T-helper 17 cell (primary cell): ENCODE measurements at regions not wholly inside any gene's neighbourhood (a gene's known extent, or its start where the extent isn't known, plus 50 kb on each side); places are given as distances from the start of the nearest gene placed in this dataset.
"Not testable (repeated sequence)": the region's sequence is repeated elsewhere in the genome, so short reads cannot be mapped to it uniquely, and the experiment has no call there.

Experiments
- ATAC-seq: fragments of 150-1000 bp; cut with Tn5 transposase; 2 replicates; pipeline ENCODE4 v1.10.0; 2021; ENCODE audit warnings: mild to moderate bottlenecking, moderate library complexity
- DNase-seq, 3 donors: peaks; one replicate each; pipeline versions ENCODE4 v3.0.0 to v3.0.0-alpha.2; 2020 to 2021
- H3K9me3 ChIP-seq: one replicate; pipeline ENCODE4 v1.7.0; 2013; ENCODE audit warnings: low read length, mild to moderate bottlenecking; ENCODE audit not compliant: control insufficient read depth, poor library complexity, severe bottlenecking
- H3K27ac Mint-ChIP-seq: one replicate; pipeline ENCODE4 v1.8.0; 2022; ENCODE audit warnings: mild to moderate bottlenecking, moderate library complexity, mixed read lengths
- H3K27me3 Mint-ChIP-seq: one replicate; pipeline ENCODE4 v1.8.0; 2022; ENCODE audit warnings: mixed read lengths
- H3K36me3 Mint-ChIP-seq: one replicate; pipeline ENCODE4 v1.8.0; 2022; ENCODE audit warnings: low read depth, mixed read lengths
- H3K4me1 Mint-ChIP-seq: one replicate; pipeline ENCODE4 v1.8.0; 2022; ENCODE audit warnings: mild to moderate bottlenecking, mixed read lengths
- H3K4me3 Mint-ChIP-seq: one replicate; pipeline ENCODE4 v1.8.0; 2022; ENCODE audit warnings: mild to moderate bottlenecking, moderate library complexity, mixed read lengths

DNA sequence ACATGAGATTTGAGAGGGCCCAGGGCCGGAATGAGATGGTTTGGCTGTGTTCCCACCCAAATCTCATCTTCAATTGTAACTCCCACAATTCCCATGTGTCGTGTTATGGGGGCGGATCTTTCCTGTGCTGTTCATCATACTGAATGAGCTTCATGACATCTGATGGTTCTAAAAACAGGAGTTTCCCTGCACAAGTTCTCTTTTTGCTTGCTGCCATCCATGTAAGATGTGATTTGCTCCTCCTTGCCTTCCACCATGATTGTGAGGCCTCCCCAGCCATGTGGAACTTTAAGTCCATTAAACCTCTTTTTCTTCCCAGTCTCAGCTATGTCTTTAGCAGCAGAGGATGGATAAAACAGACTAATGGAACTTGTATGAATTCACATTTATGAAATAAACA, 131.9 kb upstream of the ZC3H15 start:
- not testable (repeated sequence) for ATAC-seq, H3K4me1 Mint-ChIP-seq, H3K27ac Mint-ChIP-seq, H3K9me3 ChIP-seq, H3K4me3 Mint-ChIP-seq, DNase-seq, H3K27me3 Mint-ChIP-seq, H3K36me3 Mint-ChIP-seq

DNA sequence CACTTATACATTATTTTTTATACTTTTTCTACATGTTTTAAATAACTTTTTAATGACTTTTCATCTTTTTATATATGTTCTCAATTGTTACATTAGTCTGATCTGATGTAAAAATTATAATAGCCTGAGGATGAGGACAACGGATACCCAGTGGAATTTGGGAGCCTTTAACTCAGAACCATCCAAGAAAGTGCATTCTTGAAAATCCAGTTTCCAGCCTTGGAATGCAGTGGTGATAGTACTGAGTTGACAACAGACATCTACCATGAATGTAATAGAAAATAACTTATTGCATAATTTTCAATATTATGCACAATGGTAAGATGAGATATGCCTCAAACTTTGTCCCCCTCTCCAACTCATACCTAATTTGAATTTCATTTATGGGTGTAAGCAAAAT, 120.7 kb upstream of the ZC3H15 start:
- Mint-ChIP-seq H3K27me3 (no peaks in the 10 kb centered on the region), H3K4me3 (no peak overlapping the region), H3K4me1 (no peaks in the 10 kb centered on the region), H3K27ac (no peak overlapping the region), H3K36me3 (peaks cover 4% of the 10 kb centered on the region)
- peaks cover 2% of the 10 kb centered on the region for H3K9me3 ChIP-seq
- ATAC-seq (no peak), DNase-seq (no peak)

DNA sequence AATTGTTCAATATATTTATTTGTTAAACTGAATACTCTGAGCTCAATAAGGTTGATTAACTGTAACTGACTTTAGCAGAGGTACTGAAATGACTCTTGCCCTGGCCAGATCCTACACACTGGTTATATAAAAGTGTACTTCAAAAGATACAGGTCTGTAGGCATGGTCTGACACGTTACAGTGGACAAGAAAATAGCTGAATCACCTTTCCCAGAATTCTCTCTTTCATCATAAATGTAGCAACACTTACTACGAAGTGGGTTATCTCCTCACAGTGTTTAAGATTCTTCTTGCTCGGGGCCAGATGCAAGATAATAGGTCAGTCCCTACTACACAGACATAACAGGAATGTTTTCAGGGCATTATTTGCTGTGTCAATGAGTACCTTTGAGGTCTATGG, 107.0 kb upstream of the ZC3H15 start:
- Mint-ChIP-seq H3K27me3 (no peaks in the 10 kb centered on the region), H3K36me3 (no peaks in the 10 kb centered on the region), H3K4me1 (no peaks in the 10 kb centered on the region), H3K27ac (no peak overlapping the region), H3K4me3 (no peak overlapping the region)
- H3K9me3 ChIP-seq = no peaks in the 10 kb centered on the region
- ATAC-seq (no peak), DNase-seq (no peak)

DNA sequence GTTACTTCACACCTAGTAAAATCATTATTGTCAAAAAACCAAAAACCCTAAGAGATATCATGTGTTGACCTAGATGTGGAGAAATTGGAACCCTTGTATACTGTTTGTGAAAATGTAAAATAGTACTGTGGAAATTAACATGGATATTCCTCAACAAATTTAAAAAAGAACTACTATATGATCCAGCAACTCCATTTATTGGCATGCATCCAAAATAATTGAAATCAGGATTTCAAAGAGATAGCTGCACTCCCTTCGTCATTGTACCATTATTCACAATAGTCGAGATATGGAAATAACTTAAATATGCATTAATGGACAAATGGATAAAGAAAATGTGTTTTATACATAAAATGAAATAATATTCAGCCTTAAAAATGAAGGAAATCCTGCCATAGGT, 105.3 kb upstream of the ZC3H15 start:
- Mint-ChIP-seq H3K27me3 (no peaks in the 10 kb centered on the region), H3K27ac (no peak overlapping the region), H3K36me3 (peaks cover 3% of the 10 kb centered on the region), H3K4me1 (no peaks in the 10 kb centered on the region), H3K4me3 (no peak overlapping the region)
- DNase-seq (no peak), ATAC-seq (no peak)
- H3K9me3 ChIP-seq = no peaks in the 10 kb centered on the region

DNA sequence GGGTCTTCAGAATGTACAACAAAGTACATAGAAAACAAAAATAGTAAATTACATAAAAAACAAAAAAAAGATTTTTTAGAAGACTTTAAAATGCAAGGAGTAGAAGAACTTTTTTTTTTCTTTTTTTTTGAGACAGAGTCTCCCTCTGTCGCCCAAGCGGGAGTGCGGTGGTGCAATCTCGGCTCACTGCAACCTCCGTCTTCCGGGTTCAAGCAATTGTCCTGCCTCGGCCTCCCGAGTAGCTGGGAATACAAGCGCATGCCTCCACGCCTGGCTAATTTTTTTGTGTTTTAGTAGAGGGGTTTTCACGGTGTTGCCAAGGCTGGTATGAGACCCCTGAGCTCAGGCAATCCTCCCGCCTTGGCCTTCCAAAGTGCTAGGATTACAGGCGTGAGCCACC, 104.5 kb upstream of the ZC3H15 start:
- ATAC-seq (no peak), DNase-seq (no peak)
- no peak overlapping the region for H3K27ac Mint-ChIP-seq
- no peaks in the 10 kb centered on the region for H3K4me1 Mint-ChIP-seq
- no peaks in the 10 kb centered on the region for H3K9me3 ChIP-seq
- peaks cover 3% of the 10 kb centered on the region for H3K36me3 Mint-ChIP-seq
- H3K4me3 Mint-ChIP-seq = no peak overlapping the region
- H3K27me3 Mint-ChIP-seq = no peaks in the 10 kb centered on the region

DNA sequence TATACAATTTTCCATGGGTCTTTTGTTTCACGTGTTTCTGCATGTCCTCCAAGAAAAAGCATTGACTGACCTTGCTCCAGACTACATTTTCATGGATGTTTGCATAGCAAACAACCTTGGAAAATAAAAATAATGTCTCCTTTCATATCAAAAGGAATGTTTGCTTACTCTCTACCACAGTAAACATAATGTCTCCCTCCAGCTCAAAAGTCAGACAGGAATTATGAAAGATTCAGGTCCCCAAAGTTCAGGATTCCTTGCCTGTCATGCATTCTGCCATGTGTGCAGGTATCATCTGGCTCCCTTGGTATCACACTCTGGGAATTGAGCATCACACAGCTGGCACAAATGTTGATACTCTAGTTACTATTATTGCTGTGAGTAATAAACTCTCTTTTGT, 103.1 kb upstream of the ZC3H15 start:
- DNase-seq (no peak), ATAC-seq (no peak)
- peaks cover 3% of the 10 kb centered on the region for H3K36me3 Mint-ChIP-seq
- no peaks in the 10 kb centered on the region for H3K9me3 ChIP-seq
- no peak overlapping the region for H3K27ac Mint-ChIP-seq
- no peak overlapping the region for H3K4me3 Mint-ChIP-seq
- no peaks in the 10 kb centered on the region for H3K27me3 Mint-ChIP-seq
- H3K4me1 Mint-ChIP-seq = no peaks in the 10 kb centered on the region

DNA sequence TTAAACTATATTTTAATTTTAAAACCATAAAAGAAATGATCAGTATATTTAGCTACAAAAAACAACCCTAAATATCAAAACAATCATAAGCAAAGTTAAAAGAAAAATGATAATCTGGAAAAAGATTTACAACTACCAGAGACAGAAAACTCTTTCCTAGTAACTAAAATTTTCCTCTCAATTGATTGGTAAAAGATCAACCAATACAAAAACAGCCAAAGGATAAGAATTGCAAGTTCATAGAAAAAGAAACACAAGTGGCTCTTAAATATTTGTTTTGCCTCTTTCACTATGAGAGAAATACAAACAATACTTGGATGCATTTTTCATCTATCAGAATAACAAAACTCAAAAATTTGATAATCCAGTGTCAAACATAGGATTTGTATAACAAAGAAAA, 101.8 kb upstream of the ZC3H15 start:
- H3K4me1 Mint-ChIP-seq = no peaks in the 10 kb centered on the region
- H3K36me3 Mint-ChIP-seq = peaks cover 3% of the 10 kb centered on the region
- no peak overlapping the region for H3K27ac Mint-ChIP-seq
- no peak overlapping the region for H3K4me3 Mint-ChIP-seq
- no peaks in the 10 kb centered on the region for H3K9me3 ChIP-seq
- no peaks in the 10 kb centered on the region for H3K27me3 Mint-ChIP-seq
- no peak for DNase-seq
- no peak for ATAC-seq

DNA sequence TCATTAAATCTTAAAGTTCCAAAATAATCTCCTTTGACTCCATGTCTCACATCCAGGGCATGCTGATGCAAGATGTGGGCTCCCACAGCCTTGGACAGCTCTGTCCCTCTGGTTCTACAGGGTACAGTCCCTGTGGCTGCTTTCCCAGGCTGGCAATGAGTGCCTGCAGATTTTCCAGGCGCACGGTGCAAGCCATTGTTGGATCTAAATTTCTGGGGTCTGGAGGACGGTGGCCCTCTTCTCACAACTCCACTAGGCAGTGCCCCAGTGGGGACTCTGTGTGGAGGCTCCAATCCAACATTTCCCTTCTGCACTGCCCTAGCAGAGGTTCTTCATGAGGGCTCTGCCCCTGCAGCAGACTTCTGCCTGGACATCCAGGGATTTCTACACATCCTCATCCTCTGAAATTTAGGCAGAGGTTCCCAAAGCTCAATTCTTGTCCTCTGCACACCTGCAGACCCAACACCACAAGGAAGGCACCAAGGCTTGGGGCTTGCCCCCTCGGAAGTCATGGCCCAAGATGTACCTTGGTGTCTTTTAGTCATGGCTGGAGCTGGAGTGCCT, 100.3 kb upstream of the ZC3H15 start:
- H3K4me3 Mint-ChIP-seq, H3K27me3 Mint-ChIP-seq, ATAC-seq, H3K9me3 ChIP-seq, H3K4me1 Mint-ChIP-seq, DNase-seq, H3K36me3 Mint-ChIP-seq, H3K27ac Mint-ChIP-seq: not testable (repeated sequence)

DNA sequence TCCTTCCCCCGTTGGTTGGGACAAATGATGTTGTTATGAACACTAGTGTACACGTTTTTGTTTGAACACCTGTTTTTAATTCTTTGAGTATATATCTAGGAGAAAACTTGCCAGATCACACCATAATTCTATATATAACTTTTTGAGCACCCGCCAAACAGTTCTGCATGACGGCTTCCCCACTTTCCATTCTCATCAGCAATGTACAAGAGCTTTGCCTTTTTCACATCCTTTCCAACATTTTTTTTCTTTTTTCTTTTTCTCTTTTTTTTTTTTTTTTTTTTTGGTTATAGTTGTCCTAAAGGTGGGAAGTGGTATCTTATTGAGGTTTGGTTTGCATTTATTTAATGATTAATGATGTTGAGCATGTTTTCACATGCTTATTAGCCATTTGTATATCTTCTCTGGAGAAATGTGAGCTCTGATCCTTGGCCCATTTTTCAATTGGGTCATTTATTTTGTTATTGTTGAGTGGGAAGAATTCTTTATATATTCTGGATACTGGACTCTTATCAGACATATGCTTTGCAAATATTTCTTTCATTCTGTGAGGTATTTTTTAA, 86.9 kb upstream of the ZC3H15 start:
- ATAC-seq (no peak), DNase-seq (no peak)
- Mint-ChIP-seq H3K4me3 (no peak overlapping the region), H3K27me3 (no peaks in the 10 kb centered on the region), H3K36me3 (no peaks in the 10 kb centered on the region), H3K27ac (no peak overlapping the region), H3K4me1 (no peaks in the 10 kb centered on the region)
- H3K9me3 ChIP-seq = no peaks in the 10 kb centered on the region

DNA sequence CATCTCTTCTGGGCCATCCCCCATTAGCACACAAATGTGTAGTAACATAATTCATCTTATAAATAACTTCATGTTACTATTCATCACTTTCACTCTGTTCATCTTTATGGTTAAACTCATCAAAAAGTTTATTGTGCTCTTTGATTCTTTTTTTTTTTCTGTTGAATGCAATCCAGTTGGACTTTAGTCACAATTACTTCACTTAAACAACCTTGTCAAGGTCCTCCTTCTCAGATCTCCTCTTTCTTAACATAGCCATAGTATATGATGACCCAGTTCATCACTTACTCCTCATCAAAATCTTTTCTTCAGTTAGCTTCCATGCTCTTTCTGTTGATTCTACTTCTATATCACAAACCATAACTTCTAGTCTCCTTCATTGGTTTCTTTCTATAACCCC, 80.2 kb upstream of the ZC3H15 start:
- Mint-ChIP-seq H3K27ac (no peak overlapping the region), H3K36me3 (no peaks in the 10 kb centered on the region), H3K4me1 (no peaks in the 10 kb centered on the region), H3K4me3 (no peak overlapping the region), H3K27me3 (no peaks in the 10 kb centered on the region)
- ATAC-seq (no peak), DNase-seq (no peak)
- H3K9me3 ChIP-seq = no peaks in the 10 kb centered on the region

DNA sequence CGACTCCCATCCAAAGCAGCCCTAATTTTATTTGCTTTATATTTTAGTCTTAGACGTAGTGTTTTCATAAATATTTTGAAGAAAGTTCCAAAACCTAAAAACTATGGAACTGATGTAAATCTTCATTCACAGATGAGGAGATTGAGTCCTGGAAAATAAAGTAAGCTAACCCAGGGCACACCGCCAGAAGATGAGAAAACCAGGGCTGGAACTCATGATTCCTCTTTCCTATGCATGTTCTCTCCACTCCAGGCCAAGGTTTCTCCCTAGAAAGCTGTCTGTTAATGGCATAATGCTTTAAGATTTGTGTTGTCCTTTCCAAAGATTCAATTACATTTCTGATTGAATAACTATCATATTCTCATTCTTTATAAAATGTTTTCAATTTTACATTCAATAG, 78.4 kb upstream of the ZC3H15 start:
- Mint-ChIP-seq H3K4me3 (no peak overlapping the region), H3K4me1 (no peaks in the 10 kb centered on the region), H3K36me3 (no peaks in the 10 kb centered on the region), H3K27me3 (no peaks in the 10 kb centered on the region), H3K27ac (no peak overlapping the region)
- H3K9me3 ChIP-seq = no peaks in the 10 kb centered on the region
- ATAC-seq = no peak
- no peak for DNase-seq

DNA sequence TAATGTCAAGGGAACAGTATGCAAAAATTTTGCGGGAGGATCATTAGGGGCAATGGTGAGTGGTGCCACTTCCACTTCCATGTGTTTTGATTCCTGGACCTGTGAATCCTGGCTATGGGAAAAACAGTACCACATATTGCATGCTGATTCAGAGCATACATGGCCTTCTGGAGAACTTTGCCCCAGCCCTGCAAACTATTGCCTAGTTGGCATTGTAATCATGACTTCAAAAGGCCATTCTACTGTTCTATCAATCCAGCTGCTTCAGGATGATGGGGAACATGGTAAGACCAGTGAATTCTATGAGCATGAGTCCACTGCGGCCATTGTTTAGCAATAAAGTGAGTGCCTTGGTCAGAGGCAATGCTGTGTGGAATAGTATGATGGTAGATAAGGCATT, 75.3 kb upstream of the ZC3H15 start:
- Mint-ChIP-seq H3K4me1 (no peaks in the 10 kb centered on the region), H3K27ac (no peak overlapping the region), H3K4me3 (no peak overlapping the region), H3K27me3 (no peaks in the 10 kb centered on the region), H3K36me3 (no peaks in the 10 kb centered on the region)
- DNase-seq (no peak), ATAC-seq (no peak)
- H3K9me3 ChIP-seq = no peaks in the 10 kb centered on the region

DNA sequence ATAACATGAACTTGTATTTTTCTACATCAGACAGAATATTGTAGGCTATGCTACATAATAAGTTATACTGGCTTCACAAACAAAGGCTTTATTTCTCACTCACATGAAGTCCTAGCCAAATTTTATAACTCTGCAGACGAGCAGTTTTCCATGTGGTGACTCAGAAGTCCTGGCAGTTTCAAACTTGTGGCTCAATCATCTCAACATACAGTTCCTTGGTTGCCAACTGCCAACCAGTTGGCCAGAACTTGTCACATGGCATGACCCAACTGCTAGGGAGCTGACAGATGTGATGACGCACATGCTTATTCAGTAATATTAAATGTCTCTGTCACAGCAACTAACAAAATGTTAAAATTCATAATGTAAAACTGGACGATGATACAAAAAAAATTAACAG, 63.8 kb upstream of the ZC3H15 start:
- no peak overlapping the region for H3K4me3 Mint-ChIP-seq
- ATAC-seq (no peak), DNase-seq (no peak)
- H3K27ac Mint-ChIP-seq = no peak overlapping the region
- no peaks in the 10 kb centered on the region for H3K9me3 ChIP-seq
- no peaks in the 10 kb centered on the region for H3K27me3 Mint-ChIP-seq
- no peaks in the 10 kb centered on the region for H3K36me3 Mint-ChIP-seq
- peaks cover 8% of the 10 kb centered on the region for H3K4me1 Mint-ChIP-seq

DNA sequence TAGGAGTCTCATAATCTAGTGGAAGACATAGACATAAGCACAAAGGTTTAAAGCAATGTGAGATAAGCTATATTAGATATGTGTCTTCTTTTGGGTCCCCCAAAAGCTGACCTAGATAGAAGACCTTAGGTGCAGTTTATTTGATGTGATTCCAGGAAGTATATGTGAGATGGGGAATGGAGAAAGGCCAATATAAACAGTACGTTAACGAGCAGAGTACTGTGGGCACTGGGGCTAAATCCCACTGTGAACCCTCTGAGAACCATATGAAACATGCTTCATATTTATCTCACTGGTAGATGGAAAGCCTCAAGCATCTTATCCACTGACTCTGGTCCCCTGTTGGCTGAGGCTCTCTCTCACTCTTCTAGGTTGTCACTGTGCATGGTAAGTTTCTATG, 62.6 kb upstream of the ZC3H15 start:
- no peaks in the 10 kb centered on the region for H3K9me3 ChIP-seq
- Mint-ChIP-seq H3K4me1 (peaks cover 8% of the 10 kb centered on the region), H3K4me3 (no peak overlapping the region), H3K27ac (no peak overlapping the region), H3K27me3 (no peaks in the 10 kb centered on the region), H3K36me3 (no peaks in the 10 kb centered on the region)
- DNase-seq = no peak
- ATAC-seq = no peak
